ENCODE measurements at regions not wholly inside any gene's neighbourhood (a gene's known extent, or its start where the extent isn't known, plus 50 kb on each side); places are given as distances from the start of the nearest gene placed in this dataset.

GRCh38 chr5:176741561-176742211, 68.7 kb upstream of the UNC5A start:
- TF ChIP-seq SP1 (IDR thresholded peaks at IDR 0.05; ENCODE audit: low read depth): no peak
- TF ChIP-seq REST (IDR thresholded peaks at IDR 0.05; ENCODE audit: low read depth): no peak
- TF ChIP-seq CTCF (IDR thresholded peaks at IDR 0.05 in 2 of 3, conservative IDR thresholded peaks at IDR 0.05 in 1 of 3; ENCODE audit: borderline replicate concordance in 1 of 3, insufficient read depth in 1 of 3, low read depth in 2 of 3, low read length in 2 of 3): no peak
- TF ChIP-seq MAX (IDR thresholded peaks at IDR 0.05): no peak
- no peak for TF ChIP-seq SIN3A (IDR thresholded peaks at IDR 0.05; ENCODE audit: low read depth)
- no peak for TF ChIP-seq ZNF274 (IDR thresholded peaks at IDR 0.05; ENCODE audit: low read depth, low read length)
- no peak for TF ChIP-seq POLR2AphosphoS5 (IDR thresholded peaks at IDR 0.05; ENCODE audit: low read depth, low read length)
- no peak for TF ChIP-seq POLR2A (IDR thresholded peaks at IDR 0.05; ENCODE audit: borderline replicate concordance, extremely low read depth, insufficient read depth, insufficient read length)
- no peak for TF ChIP-seq CEBPB (IDR thresholded peaks at IDR 0.05; ENCODE audit: low read depth)
- TF ChIP-seq EZH2 (IDR thresholded peaks at IDR 0.05): no peak
- no peak for TF ChIP-seq JUND (IDR thresholded peaks at IDR 0.05)
- no peak for TF ChIP-seq EZH2phosphoT487 (IDR thresholded peaks at IDR 0.05; ENCODE audit: borderline replicate concordance)

Measured in HCT116 (cell line).